Liver (tissue), 7 donors: ENCODE measurements at regions not wholly inside any gene's neighbourhood (a gene's known extent, or its start where the extent isn't known, plus 50 kb on each side); places are given as distances from the start of the nearest gene placed in this dataset.

Source experiments
- DNase-seq: peaks from one replicate; pipeline ENCODE4 v3.0.0-alpha.2; 2017; ENCODE audit warnings: low spot score
- H3K27ac ChIP-seq, 2 donors: one replicate each; pipeline ENCODE4 v1.7.0; 2013; ENCODE audit warnings: inconsistent platforms in 2 of 2, low read length in 2 of 2, control low read depth in 1 of 2, low read depth in 1 of 2, mild to moderate bottlenecking in 1 of 2
- H3K27me3 ChIP-seq, 4 donors: one replicate each; pipeline versions ENCODE4 v1.6.1 to v1.7.0; 2013; ENCODE audit warnings: low read length in 3 of 4, inconsistent platforms in 1 of 4, mild to moderate bottlenecking in 1 of 4, moderate library complexity in 1 of 4; ENCODE audit not compliant: control insufficient read depth in 4 of 4, insufficient read depth in 4 of 4
- H3K36me3 ChIP-seq, 4 donors: one replicate each; pipeline versions ENCODE4 v1.6.1 to v1.7.0; 2013; ENCODE audit warnings: low read length in 3 of 4, mild to moderate bottlenecking in 3 of 4, low read depth in 1 of 4, moderate library complexity in 1 of 4; ENCODE audit not compliant: control insufficient read depth in 4 of 4, insufficient read depth in 3 of 4
- H3K4me1 ChIP-seq, 4 donors: one replicate each; pipeline versions ENCODE4 v1.6.1 to v1.7.0; 2013; ENCODE audit warnings: low read length in 3 of 4, mild to moderate bottlenecking in 3 of 4, moderate library complexity in 1 of 4; ENCODE audit not compliant: control insufficient read depth in 4 of 4, insufficient read depth in 4 of 4
- H3K4me3 ChIP-seq, 3 donors: one replicate each; pipeline versions ENCODE4 v1.6.1 to v1.7.0; 2013; ENCODE audit warnings: low read length in 3 of 3, control low read depth in 1 of 3, low read depth in 1 of 3, mild to moderate bottlenecking in 1 of 3
- H3K9ac ChIP-seq, 2 donors: one replicate each; pipeline ENCODE4 v1.7.0; 2013; ENCODE audit warnings: low read length in 2 of 2, mild to moderate bottlenecking in 2 of 2, moderate library complexity in 2 of 2, control low read depth in 1 of 2, low read depth in 1 of 2
- H3K9me3 ChIP-seq, 4 donors: one replicate each; pipeline versions ENCODE4 v1.6.1 to v1.7.0; 2013; ENCODE audit warnings: low read length in 3 of 4; ENCODE audit not compliant: control insufficient read depth in 4 of 4
- ATF3 ChIP-seq: IDR thresholded peaks from 2 replicates; pipeline ENCODE4 v1.6.1; 2016; ENCODE audit warnings: antibody characterized with exemption
- CTCF ChIP-seq: fragments of 150-350 bp; IDR thresholded peaks from 2 replicates; pipeline ENCODE4 v1.5.1; 2017; ENCODE audit warnings: improper control_type of control experiment, low read depth, low read length; ENCODE audit not compliant: missing input control
- EGR1 ChIP-seq, 2 donors: IDR thresholded peaks; 2 replicates each; pipeline ENCODE4 v1.6.1; 2016 to 2018; ENCODE audit warnings: antibody characterized with exemption in 2 of 2, low read depth in 2 of 2
- FOXA1 ChIP-seq: IDR thresholded peaks from 2 replicates; pipeline ENCODE4 v1.6.1; 2016; ENCODE audit warnings: antibody characterized with exemption
- FOXA2 ChIP-seq: IDR thresholded peaks from 2 replicates; pipeline ENCODE4 v1.6.1; 2016; ENCODE audit warnings: antibody characterized with exemption
- HNF4G ChIP-seq: IDR thresholded peaks from 2 replicates; pipeline ENCODE4 v1.6.1; 2016; ENCODE audit warnings: antibody characterized with exemption
- JUND ChIP-seq, 2 donors: IDR thresholded peaks; 2 replicates each; pipeline ENCODE4 v1.6.1; 2016; ENCODE audit warnings: antibody characterized with exemption in 2 of 2
- NR2F2 ChIP-seq: IDR thresholded peaks from 2 replicates; pipeline ENCODE4 v1.6.1; 2016; ENCODE audit warnings: antibody characterized with exemption
- RAD21 ChIP-seq, 2 donors: IDR thresholded peaks; 2 replicates each; pipeline ENCODE4 v1.6.1; 2016; ENCODE audit warnings: antibody characterized with exemption in 2 of 2, mild to moderate bottlenecking in 2 of 2
- REST ChIP-seq: IDR thresholded peaks from 2 replicates; pipeline ENCODE4 v1.6.1; 2016; ENCODE audit warnings: antibody characterized with exemption, mild to moderate bottlenecking
- RXRA ChIP-seq, 2 donors: IDR thresholded peaks; 2 replicates each; pipeline ENCODE4 v1.6.1; 2017 to 2018; ENCODE audit warnings: antibody characterized with exemption in 2 of 2, mild to moderate bottlenecking in 1 of 2
- TAF1 ChIP-seq: conservative IDR thresholded peaks from 2 replicates; pipeline ENCODE4 v1.6.1; 2016; ENCODE audit warnings: antibody characterized with exemption, mild to moderate bottlenecking
- YY1 ChIP-seq: IDR thresholded peaks from 2 replicates; pipeline ENCODE4 v1.6.1; 2016; ENCODE audit warnings: antibody characterized with exemption, mild to moderate bottlenecking
- ZBTB33 ChIP-seq: IDR thresholded peaks from 2 replicates; pipeline ENCODE4 v1.6.1; 2016; ENCODE audit warnings: antibody characterized with exemption
- donor health status: healthy.
- donor health status: healthy.
- donor health status: healthy.
- donor health status: healthy.

GRCh38 chr10:130498934-130499333 lies 362.7 kb downstream of the GLRX3 start (continued):
- TF ChIP-seq REST, result no peak

GRCh38 chr10:130499541-130499940 lies 363.4 kb downstream of the GLRX3 start:
- no peak overlapping the region for H3K27ac ChIP-seq
- no peaks in the 10 kb centered on the region for H3K27me3 ChIP-seq
- peaks cover 0 to 3% (median 2%) of the 10 kb centered on the region in 4 donors for H3K9me3 ChIP-seq
- H3K4me1 ChIP-seq, result no peaks in the 10 kb centered on the region
- H3K4me3 ChIP-seq, result no peak overlapping the region
- no peak for TF ChIP-seq NR2F2
- no peak for TF ChIP-seq RAD21 (IDR thresholded peaks at IDR 0.05)
- TF ChIP-seq ZBTB33, result no peak
- TF ChIP-seq FOXA1, result no peak
- no peak for TF ChIP-seq ATF3
- no peak for TF ChIP-seq HNF4G
- no peak for TF ChIP-seq REST
- TF ChIP-seq TAF1, result no peak
- TF ChIP-seq CTCF, result no peak
- TF ChIP-seq YY1, result no peak
- TF ChIP-seq JUND (IDR thresholded peaks at IDR 0.05), result no peak
- no peak for TF ChIP-seq RXRA (IDR thresholded peaks at IDR 0.05)
- TF ChIP-seq EGR1 (IDR thresholded peaks at IDR 0.05; ENCODE audit: low read depth in 2 of 2), result no peak
- TF ChIP-seq FOXA2, result no peak
- H3K36me3 ChIP-seq, result no peaks in the 10 kb centered on the region
- H3K9ac ChIP-seq, result no peak overlapping the region
- DNase-seq, result no peak
